KMS-11 (cell line): ENCODE measurements at regions not wholly inside any gene's neighbourhood (a gene's known extent, or its start where the extent isn't known, plus 50 kb on each side); places are given as distances from the start of the nearest gene placed in this dataset.

Experiments
- H2AFZ ChIP-seq: fragments of 200-600 bp; sonication (generic); 2 replicates; pipeline ENCODE4 v1.6.1; 2016; ENCODE audit warnings: antibody characterized with exemption, mixed run types, low read depth
- H3K27ac ChIP-seq: fragments of 200-600 bp; sonication (generic); 2 replicates; pipeline ENCODE4 v1.6.1; 2016; ENCODE audit warnings: mild to moderate bottlenecking, mixed run types
- H3K27me3 ChIP-seq: fragments of 200-600 bp; sonication (generic); 2 replicates; pipeline ENCODE4 v1.6.1; 2017; ENCODE audit warnings: mild to moderate bottlenecking, low read depth, mixed run types, moderate library complexity; ENCODE audit not compliant: insufficient read depth
- H3K36me3 ChIP-seq: fragments of 200-600 bp; sonication (generic); 2 replicates; pipeline ENCODE4 v1.6.1; 2017; ENCODE audit warnings: mild to moderate bottlenecking, mixed run types; ENCODE audit not compliant: insufficient read depth
- H3K4me1 ChIP-seq: fragments of 200-600 bp; sonication (generic); 2 replicates; pipeline ENCODE4 v1.6.1; 2016; ENCODE audit warnings: mild to moderate bottlenecking, low read depth, mixed run types; ENCODE audit not compliant: poor library complexity, severe bottlenecking
- H3K4me2 ChIP-seq: fragments of 200-600 bp; sonication (generic); 2 replicates; pipeline ENCODE4 v1.7.0; 2016; ENCODE audit warnings: mild to moderate bottlenecking, mixed run types
- H3K4me3 ChIP-seq: fragments of 200-600 bp; sonication (generic); IDR thresholded peaks from 2 replicates; pipeline ENCODE4 v1.6.1; 2017; ENCODE audit warnings: low read depth, low read length, mixed read lengths; ENCODE audit not compliant: insufficient read depth
- H3K79me2 ChIP-seq: fragments of 200-600 bp; sonication (generic); 2 replicates; pipeline ENCODE4 v1.6.1; 2016; ENCODE audit warnings: low read depth, mixed run types; ENCODE audit not compliant: insufficient read depth
- H3K9ac ChIP-seq: fragments of 200-600 bp; sonication (generic); 2 replicates; pipeline ENCODE4 v1.6.1; 2016; ENCODE audit warnings: mild to moderate bottlenecking, mixed run types
- H4K20me1 ChIP-seq: fragments of 200-600 bp; sonication (generic); 2 replicates; pipeline ENCODE4 v1.6.1; 2016; ENCODE audit warnings: mild to moderate bottlenecking, mixed run types; ENCODE audit not compliant: insufficient read depth
- TF ChIP-seq, protein P1 (sequence below): fragments of 200-600 bp; sonication (generic); conservative IDR thresholded peaks from 2 replicates; pipeline ENCODE4 v1.6.1; 2017; ENCODE audit warnings: low read depth, mild to moderate bottlenecking, antibody characterized with exemption, low read length, moderate library complexity, mixed read lengths

- Histone ChIP-seq H3K4me1 (no peaks in the 10 kb centered on the region), H3K27me3 (no peaks in the 10 kb centered on the region), H3K27ac (no peak overlapping the region), H3K36me3 (no peaks in the 10 kb centered on the region), H2AFZ (no peak overlapping the region), H3K79me2 (no peaks in the 10 kb centered on the region), H3K9ac (no peak overlapping the region), H3K4me2 (no peak overlapping the region), H3K4me3 (no peak overlapping the region), H4K20me1 (no peaks in the 10 kb centered on the region)
- TF ChIP-seq, protein P1, sequence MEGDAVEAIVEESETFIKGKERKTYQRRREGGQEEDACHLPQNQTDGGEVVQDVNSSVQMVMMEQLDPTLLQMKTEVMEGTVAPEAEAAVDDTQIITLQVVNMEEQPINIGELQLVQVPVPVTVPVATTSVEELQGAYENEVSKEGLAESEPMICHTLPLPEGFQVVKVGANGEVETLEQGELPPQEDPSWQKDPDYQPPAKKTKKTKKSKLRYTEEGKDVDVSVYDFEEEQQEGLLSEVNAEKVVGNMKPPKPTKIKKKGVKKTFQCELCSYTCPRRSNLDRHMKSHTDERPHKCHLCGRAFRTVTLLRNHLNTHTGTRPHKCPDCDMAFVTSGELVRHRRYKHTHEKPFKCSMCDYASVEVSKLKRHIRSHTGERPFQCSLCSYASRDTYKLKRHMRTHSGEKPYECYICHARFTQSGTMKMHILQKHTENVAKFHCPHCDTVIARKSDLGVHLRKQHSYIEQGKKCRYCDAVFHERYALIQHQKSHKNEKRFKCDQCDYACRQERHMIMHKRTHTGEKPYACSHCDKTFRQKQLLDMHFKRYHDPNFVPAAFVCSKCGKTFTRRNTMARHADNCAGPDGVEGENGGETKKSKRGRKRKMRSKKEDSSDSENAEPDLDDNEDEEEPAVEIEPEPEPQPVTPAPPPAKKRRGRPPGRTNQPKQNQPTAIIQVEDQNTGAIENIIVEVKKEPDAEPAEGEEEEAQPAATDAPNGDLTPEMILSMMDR: no peak
Observed at GRCh38 chr2:81661081-81661480, 1356.5 kb upstream of the LRRTM1 start.

- Histone ChIP-seq H3K27me3 (no peaks in the 10 kb centered on the region), H4K20me1 (no peaks in the 10 kb centered on the region), H3K4me1 (no peaks in the 10 kb centered on the region), H2AFZ (no peak overlapping the region), H3K36me3 (no peaks in the 10 kb centered on the region), H3K79me2 (no peaks in the 10 kb centered on the region), H3K9ac (no peak overlapping the region), H3K4me2 (no peak overlapping the region), H3K27ac (no peak overlapping the region), H3K4me3 (no peak overlapping the region)
- TF ChIP-seq, protein P1: no peak
Observed at GRCh38 chr2:81658227-81658626, 1353.7 kb upstream of the LRRTM1 start.

- Histone ChIP-seq H3K79me2 (no peaks in the 10 kb centered on the region), H3K4me2 (no peak overlapping the region)
Observed at GRCh38 chr2:81650048-81650971, 1345.8 kb upstream of the LRRTM1 start.

GRCh38 chr2:81648806-81649205 is 1344.3 kb upstream of the LRRTM1 start:
- Histone ChIP-seq H3K27ac (no peak overlapping the region), H4K20me1 (no peaks in the 10 kb centered on the region), H3K4me3 (no peak overlapping the region), H2AFZ (no peak overlapping the region), H3K27me3 (no peaks in the 10 kb centered on the region), H3K4me2 (no peak overlapping the region), H3K79me2 (no peaks in the 10 kb centered on the region), H3K9ac (no peak overlapping the region), H3K4me1 (no peaks in the 10 kb centered on the region), H3K36me3 (no peaks in the 10 kb centered on the region; the same call in 1 of the 2 replicates)
- TF ChIP-seq, protein P1: no peak

More at GRCh38 chr2:81650048-81650971, 1345.8 kb upstream of the LRRTM1 start:
- H3K4me3 ChIP-seq: no peak overlapping the region
- H4K20me1 ChIP-seq: no peaks in the 10 kb centered on the region
- no peak overlapping the region for H3K27ac ChIP-seq
- H3K36me3 ChIP-seq: no peaks in the 10 kb centered on the region; the same call in 1 of the 2 replicates
- H3K4me1 ChIP-seq: no peaks in the 10 kb centered on the region
- H2AFZ ChIP-seq: no peak overlapping the region
- TF ChIP-seq, protein P1: peak; percentile 31; the same call in 1 of the 2 replicates
- H3K27me3 ChIP-seq: no peaks in the 10 kb centered on the region
- no peak overlapping the region for H3K9ac ChIP-seq
